ENCODE measurements at regions not wholly inside any gene's neighbourhood (a gene's known extent, or its start where the extent isn't known, plus 50 kb on each side); places are given as distances from the start of the nearest gene placed in this dataset.

DNA sequence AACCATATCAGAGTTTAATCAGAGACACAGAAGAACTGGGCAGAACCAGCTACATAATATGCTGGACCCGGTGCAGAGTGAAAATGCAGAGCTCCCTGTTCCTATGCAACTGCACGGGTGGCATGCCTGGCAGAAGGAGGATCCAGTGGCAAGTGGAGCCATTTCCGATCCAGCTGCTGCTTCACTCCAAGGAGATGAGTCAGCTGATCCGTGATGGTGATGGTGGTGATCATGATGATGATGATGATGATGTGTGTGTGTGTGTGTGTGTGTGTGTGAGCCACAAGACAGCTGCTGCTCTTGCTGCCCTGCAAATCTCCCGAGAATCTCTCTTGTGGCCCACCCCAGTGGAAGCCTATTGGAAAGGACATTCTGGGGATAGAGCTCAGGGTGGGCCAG lies 133.0 kb downstream of the URB2 start:
- DNase-seq (ENCODE audit: low spot score), result no peak
- Mint-ChIP-seq H3K27ac (ENCODE audit: unreplicated experiment) (no peak overlapping the region), H3K9me3 (ENCODE audit: unreplicated experiment) (peaks cover 4% of the 10 kb centered on the region), H3K4me1 (ENCODE audit: unreplicated experiment) (peaks cover 9% of the 10 kb centered on the region), H3K4me3 (ENCODE audit: unreplicated experiment) (no peak overlapping the region), H3K27me3 (ENCODE audit: unreplicated experiment) (no peaks in the 10 kb centered on the region), H3K36me3 (ENCODE audit: low read depth, unreplicated experiment) (no peaks in the 10 kb centered on the region)
- TF ChIP-seq, protein P1, sequence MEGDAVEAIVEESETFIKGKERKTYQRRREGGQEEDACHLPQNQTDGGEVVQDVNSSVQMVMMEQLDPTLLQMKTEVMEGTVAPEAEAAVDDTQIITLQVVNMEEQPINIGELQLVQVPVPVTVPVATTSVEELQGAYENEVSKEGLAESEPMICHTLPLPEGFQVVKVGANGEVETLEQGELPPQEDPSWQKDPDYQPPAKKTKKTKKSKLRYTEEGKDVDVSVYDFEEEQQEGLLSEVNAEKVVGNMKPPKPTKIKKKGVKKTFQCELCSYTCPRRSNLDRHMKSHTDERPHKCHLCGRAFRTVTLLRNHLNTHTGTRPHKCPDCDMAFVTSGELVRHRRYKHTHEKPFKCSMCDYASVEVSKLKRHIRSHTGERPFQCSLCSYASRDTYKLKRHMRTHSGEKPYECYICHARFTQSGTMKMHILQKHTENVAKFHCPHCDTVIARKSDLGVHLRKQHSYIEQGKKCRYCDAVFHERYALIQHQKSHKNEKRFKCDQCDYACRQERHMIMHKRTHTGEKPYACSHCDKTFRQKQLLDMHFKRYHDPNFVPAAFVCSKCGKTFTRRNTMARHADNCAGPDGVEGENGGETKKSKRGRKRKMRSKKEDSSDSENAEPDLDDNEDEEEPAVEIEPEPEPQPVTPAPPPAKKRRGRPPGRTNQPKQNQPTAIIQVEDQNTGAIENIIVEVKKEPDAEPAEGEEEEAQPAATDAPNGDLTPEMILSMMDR (IDR thresholded peaks at IDR 0.05; ENCODE audit: unreplicated experiment), result no peak

DNA sequence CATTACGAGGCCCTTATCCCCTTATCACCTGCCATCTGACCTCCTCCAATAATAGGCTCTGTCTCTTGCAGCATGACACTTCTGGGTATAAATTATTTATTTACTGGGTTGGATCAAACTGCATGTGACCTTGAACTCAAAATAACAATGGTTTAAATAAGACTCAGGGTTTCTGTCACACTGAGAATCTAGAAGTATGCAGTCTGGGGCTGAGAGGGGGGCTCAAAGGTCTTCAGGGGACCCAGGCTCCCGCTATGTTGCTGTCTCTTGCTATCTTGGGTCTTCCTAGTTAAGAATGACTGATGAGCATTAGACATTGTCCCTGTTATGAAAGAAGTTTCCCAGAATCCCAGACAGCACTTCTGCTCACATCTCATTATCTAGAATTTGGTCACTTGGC lies 133.5 kb downstream of the URB2 start:
- no peak overlapping the region for H3K27ac Mint-ChIP-seq (ENCODE audit: unreplicated experiment)
- peaks cover 4% of the 10 kb centered on the region for H3K9me3 Mint-ChIP-seq (ENCODE audit: unreplicated experiment)
- H3K36me3 Mint-ChIP-seq (ENCODE audit: low read depth, unreplicated experiment), result no peaks in the 10 kb centered on the region
- no peak overlapping the region for H3K4me3 Mint-ChIP-seq (ENCODE audit: unreplicated experiment)
- TF ChIP-seq, protein P1 (IDR thresholded peaks at IDR 0.05; ENCODE audit: unreplicated experiment), result no peak
- DNase-seq (ENCODE audit: low spot score), result no peak
- no peaks in the 10 kb centered on the region for H3K27me3 Mint-ChIP-seq (ENCODE audit: unreplicated experiment)
- peaks cover 9% of the 10 kb centered on the region for H3K4me1 Mint-ChIP-seq (ENCODE audit: unreplicated experiment)

DNA sequence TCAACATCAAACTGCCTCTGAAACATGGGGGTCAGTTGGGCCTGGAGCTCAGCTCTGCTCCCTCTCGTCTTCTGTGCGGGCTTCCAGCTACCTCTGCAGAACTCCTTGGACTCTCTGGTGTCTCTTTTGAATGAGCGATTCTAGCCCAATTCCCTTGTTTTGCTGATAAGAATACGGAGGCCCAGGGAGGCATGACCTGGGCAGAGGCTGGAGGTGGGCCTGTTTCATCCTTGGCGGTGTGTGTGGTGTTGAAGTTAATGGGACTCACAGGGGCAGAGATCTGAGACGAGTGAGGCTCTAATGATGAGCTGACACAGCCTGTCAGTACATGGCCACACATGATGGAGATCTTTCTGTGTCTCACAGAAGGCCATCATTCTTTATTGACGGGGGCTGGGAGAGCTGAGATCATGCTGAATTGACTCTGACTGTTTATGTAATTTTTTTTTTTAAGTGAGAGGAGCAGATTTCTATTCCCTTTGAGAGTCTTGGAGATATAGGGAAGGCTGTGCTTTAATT lies 134.5 kb downstream of the URB2 start:
- no peaks in the 10 kb centered on the region for H3K27me3 Mint-ChIP-seq (ENCODE audit: unreplicated experiment)
- TF ChIP-seq, protein P1 (IDR thresholded peaks at IDR 0.05; ENCODE audit: unreplicated experiment), result no peak
- peak overlapping the region; percentile 34 for H3K27ac Mint-ChIP-seq (ENCODE audit: unreplicated experiment)
- no peak for DNase-seq (ENCODE audit: low spot score)
- H3K4me3 Mint-ChIP-seq (ENCODE audit: unreplicated experiment), result no peak overlapping the region
- peaks cover 9% of the 10 kb centered on the region for H3K4me1 Mint-ChIP-seq (ENCODE audit: unreplicated experiment)
- no peaks in the 10 kb centered on the region for H3K36me3 Mint-ChIP-seq (ENCODE audit: low read depth, unreplicated experiment)
- peaks cover 4% of the 10 kb centered on the region for H3K9me3 Mint-ChIP-seq (ENCODE audit: unreplicated experiment)

DNA sequence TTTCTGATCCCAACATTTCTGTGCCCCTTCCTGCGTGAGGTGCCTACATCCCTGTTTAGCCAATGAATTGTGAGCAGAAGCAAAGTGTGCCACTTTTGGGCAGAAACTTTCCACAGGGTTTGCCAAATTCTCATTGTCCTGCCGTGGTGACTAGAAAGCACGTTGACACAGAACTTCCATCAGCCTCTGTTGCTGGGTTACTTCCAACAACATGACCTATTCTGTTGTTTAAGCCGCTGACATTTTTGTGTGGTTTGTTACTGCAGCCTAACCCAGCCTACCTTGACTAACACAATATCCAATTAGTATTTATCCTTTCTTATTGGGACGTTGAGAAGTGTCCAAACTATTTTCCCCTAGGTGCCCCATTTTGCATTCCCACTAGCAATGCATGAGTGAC lies 136.8 kb downstream of the URB2 start:
- Mint-ChIP-seq H3K4me1 (ENCODE audit: unreplicated experiment) (peaks cover 9% of the 10 kb centered on the region), H3K4me3 (ENCODE audit: unreplicated experiment) (no peak overlapping the region), H3K36me3 (ENCODE audit: low read depth, unreplicated experiment) (no peaks in the 10 kb centered on the region), H3K9me3 (ENCODE audit: unreplicated experiment) (peaks cover 4% of the 10 kb centered on the region), H3K27me3 (ENCODE audit: unreplicated experiment) (no peaks in the 10 kb centered on the region), H3K27ac (ENCODE audit: unreplicated experiment) (no peak overlapping the region)
- TF ChIP-seq, protein P1 (IDR thresholded peaks at IDR 0.05; ENCODE audit: unreplicated experiment), result no peak
- DNase-seq (ENCODE audit: low spot score), result no peak

DNA sequence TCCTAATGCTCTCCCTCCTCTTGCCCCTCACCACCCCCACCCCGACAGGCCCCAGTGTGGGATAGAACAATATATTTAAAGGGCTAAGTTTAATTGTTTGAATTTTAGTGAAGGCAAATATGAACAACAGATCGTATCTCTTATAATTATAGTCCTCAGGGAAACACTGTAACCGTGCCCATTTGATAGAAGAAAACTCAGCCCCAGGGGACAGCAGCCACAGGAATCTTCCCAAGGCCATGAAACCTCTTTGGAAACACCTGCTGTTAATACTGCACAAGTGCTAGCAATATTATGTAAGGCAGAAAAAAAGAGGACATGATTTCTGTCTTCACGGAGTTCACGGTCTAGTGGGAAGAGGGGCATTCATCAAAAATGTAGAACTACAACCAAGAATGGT lies 142.2 kb downstream of the URB2 start:
- TF ChIP-seq, protein P1 (IDR thresholded peaks at IDR 0.05; ENCODE audit: unreplicated experiment), result no peak
- Mint-ChIP-seq H3K27ac (ENCODE audit: unreplicated experiment) (no peak overlapping the region), H3K4me1 (ENCODE audit: unreplicated experiment) (no peaks in the 10 kb centered on the region), H3K4me3 (ENCODE audit: unreplicated experiment) (no peak overlapping the region), H3K27me3 (ENCODE audit: unreplicated experiment) (peaks cover 4% of the 10 kb centered on the region), H3K9me3 (ENCODE audit: unreplicated experiment) (no peaks in the 10 kb centered on the region), H3K36me3 (ENCODE audit: low read depth, unreplicated experiment) (no peaks in the 10 kb centered on the region)
- no peak for DNase-seq (ENCODE audit: low spot score)
